NCI-H82 treated with DMSO at 0.1 percent for 48 hours (cell line): ENCODE measurements at regions not wholly inside any gene's neighbourhood (a gene's known extent, or its start where the extent isn't known, plus 50 kb on each side); places are given as distances from the start of the nearest gene placed in this dataset.

ENCODE experiments used
- DNase-seq: peaks from one replicate; lab custom pipeline; 2025; ENCODE audit not compliant: unreplicated experiment; lab: John Stamatoyannopoulos, UW

- no peak for DNase-seq
These were observed 229.2 kb downstream of the PTTG2 start for GRCh38 chr4:38189445-38189844.

DNA sequence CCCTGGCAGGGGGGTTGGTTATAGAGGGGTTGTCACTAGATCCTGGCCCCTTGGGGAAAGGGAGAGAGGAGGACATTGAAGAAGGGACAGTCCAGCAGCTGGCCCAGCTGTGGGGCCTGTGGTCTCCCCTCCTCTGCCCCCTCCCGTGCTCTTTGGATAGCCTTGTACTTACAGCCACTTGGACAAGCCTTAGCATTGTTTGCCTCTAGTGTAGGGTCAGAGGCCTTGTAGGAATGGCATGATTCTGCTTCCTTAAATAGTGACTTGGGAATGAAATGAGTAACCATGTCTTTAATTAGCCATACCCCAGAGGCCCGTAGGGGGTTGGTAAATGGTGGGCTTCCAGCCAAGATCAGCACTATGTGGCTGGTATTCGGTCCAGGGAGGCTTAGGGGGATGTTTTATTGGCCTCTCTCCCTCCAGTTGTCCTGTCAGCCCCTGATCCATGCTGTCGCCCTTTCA is 230.6 kb downstream of the PTTG2 start:
- no peak for DNase-seq

DNA sequence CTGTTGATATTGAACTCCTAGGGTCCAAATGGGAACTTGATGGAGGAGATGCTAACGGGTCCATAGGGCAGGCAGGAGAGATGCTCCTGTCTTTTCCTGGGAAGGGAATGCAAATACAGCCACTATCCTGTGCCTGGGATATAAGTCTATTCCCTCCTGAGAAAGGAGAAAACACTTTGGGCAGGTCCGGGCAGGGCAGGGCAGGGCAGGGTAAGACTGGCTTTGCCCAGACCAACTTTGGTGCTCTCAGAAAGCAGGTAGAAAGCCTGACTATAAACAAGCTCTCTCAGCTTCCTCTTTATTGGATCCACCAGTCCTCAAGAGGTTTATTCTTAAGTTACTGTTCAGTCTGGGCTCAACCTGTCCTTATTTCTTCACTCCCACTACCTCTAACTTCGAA is 232.3 kb downstream of the PTTG2 start:
- DNase-seq = no peak

DNA sequence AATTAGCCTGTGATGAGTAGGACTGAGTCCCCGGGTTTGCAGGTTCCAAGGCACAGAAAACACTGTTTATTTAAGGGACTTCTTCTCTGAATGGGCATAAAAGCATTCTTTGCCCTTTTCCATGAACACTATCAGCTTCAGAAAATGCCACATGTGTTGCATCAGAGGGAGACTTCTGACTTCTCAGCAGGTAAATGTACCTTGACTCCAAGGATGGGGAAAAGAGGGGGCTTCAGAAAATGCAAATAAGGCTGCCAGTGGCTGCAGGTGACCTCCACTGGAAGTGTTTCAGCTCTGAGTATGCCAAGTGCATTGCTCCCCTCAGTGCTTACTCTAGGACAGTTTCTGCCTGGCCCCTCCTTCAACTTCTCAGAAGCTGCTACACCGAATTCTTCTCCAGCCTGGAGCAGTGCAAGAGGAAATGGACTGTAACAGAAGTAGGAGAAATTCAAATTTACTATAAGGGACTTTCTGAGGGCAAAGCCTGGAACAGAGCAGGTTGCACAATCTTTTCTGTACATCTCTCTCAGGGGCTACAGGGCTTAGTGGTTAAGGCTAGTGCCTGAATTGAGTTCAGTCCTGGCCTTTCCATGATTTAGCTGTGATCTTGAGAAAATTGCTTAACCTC is 233.2 kb downstream of the PTTG2 start:
- DNase-seq = no peak

DNA sequence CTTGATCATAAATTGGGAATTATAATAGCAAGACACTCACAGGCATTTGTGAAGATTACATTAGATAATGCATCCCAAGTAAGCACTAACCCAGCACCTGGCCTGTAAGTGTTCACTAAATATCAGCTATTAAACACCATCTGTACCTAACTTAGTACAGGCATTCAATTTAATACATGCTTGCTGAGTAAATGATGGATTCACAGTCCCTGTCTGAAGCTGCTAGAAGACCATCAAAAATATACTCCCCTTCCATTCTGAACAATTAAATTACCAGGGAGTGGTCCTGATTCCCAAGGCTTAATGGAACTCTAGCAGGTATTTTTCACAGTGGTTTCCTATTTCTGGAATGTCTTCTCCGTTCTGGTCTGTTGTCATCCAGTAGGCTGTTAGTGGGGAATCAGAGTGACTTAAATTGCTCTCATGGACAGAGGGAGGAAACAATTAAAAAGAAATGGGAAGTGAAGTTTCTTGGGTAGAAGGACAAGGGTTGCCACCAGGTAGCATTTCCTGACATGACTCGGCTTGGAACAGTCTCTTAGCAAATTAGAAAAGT is 233.9 kb downstream of the PTTG2 start:
- no peak for DNase-seq

- DNase-seq = no peak
These were observed 235.3 kb downstream of the PTTG2 start for GRCh38 chr4:38195486-38195885.

- DNase-seq = no peak
These were observed 235.7 kb downstream of the PTTG2 start for GRCh38 chr4:38195911-38196310.

GRCh38 chr4:38202242-38202641 is 242.0 kb downstream of the PTTG2 start:
- no peak for DNase-seq

DNA sequence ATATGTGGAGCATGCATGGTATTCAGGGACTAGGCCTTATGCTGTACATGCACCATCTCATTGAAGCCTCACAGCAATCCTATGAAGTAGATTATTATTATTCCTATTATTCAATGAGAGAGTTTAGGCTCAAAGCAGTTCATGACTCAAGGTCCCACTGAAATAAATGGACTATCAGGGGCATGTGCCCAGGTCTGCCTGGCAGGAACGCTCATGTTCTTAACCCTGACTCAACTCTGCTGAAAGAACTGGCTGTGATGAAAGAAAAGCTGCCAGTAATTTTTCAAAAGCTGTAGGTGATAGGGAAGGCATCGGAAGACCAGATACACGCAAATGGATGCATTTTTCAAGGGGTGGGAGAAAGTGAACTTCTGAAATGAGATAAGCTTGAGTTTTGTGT is 243.4 kb downstream of the PTTG2 start:
- no peak for DNase-seq

DNA sequence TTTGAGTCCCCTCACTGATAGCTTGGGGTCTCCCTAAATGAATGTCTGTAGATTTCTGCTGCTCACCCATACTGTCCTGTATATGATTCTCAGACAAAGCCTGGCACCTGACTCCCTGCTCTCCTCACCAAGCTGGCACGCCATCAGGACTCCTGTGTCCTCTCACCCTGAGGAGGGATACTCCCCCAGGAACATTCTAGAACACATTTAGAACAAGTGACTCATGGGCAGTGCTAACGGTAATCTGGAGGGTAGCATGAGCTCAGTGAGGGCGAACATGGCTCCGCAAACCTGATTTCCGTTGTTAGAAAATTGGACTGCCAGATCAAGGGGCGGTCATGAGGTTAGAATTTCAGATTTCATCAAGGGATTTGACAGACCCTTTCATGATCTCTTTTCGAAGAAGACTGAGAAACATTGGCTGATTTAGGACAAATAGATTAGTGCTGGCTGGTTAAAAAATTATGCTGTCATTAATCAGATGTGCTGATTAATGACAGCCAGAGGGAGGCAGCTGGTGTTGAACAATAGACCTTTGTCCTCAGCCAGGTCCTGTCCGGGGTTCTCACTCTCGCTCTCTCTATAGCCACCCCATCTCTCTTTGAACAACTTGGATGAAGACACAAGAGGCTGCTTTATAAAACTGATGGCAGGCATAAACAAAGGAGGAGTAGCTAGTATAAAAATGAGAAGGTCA is 244.3 kb downstream of the PTTG2 start:
- no peak for DNase-seq

GRCh38 chr4:38205261-38205660 is 245.1 kb downstream of the PTTG2 start:
- no peak for DNase-seq

DNA sequence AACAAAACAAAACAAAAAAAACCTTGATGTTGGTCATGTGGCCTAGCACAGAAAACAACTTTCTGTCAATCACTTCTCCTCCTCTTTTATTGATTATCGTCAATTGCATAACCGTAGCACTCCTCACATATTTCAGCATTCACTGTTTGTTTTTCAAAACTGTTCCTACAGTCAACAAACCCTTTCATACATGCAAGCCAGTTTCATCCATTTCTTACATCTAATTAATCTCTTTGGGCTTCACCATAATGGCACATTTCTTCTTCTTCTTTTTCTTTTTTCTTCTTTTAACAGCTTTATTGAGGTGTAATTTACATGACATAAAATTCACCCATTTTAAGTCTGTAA is 246.9 kb downstream of the PTTG2 start:
- no peak for DNase-seq

DNA sequence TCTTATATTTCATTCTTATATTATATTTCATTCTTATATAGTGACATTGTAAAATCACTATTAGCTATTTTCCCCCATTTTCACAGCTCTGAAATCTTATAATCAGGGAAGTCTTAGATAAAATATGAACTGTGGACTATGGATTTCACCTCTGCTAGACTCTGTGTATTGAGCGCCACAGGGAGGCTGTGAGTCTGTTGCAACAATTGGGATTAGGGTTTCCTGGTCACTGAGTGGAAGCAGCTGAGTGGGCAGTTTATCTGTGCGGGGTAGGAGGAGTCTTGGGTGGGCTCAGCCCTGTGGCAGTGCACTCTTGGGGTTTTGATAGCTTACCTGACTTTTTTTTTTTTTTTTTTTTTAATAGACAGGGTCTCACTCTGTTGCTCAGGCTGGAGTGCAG is 249.5 kb downstream of the PTTG2 start:
- no peak for DNase-seq

- no peak for DNase-seq
These were observed 250.4 kb downstream of the PTTG2 start for GRCh38 chr4:38210396-38211114.

DNA sequence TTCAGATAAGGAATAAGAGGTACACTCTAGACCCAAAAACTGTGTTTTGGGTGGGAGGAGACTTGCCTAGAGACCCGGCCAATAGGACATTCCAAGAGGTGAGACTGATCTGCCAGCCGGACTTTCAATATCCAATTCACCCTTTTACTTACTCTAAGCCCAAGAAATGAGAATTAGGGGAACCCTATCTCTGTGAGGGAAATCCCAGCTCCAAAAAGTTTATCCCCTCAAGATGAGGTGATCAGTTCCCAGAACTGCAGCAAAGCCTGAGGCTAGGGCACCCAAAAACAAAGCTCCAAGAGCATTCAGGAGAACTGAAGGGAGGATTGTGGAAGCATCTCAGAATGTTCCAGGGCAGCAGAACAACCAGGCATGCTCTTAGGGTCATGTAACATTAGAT is 251.7 kb downstream of the PTTG2 start:
- DNase-seq = no peak

- no peak for DNase-seq
These were observed 253.0 kb downstream of the PTTG2 start for GRCh38 chr4:38213083-38213805.

DNA sequence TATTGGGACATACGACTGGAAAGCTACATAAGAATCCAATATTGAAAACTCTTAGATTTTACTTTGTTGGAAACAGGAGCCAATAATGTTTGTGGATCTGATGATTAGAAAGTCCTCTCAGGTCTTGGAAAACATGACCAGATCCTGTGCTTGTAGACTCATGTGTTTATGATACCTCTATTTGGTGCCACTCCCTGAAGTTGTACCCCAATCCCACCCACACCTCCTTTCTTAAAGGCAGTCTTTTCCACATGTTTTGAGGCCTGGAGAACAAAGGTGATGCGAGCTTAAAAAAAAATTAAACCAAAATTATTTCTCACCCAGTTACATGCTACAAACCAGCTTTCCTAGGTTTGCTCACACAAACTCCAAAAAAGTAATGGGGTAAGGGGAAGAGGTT is 262.7 kb downstream of the PTTG2 start:
- no peak for DNase-seq

- DNase-seq = no peak
These were observed 263.1 kb downstream of the PTTG2 start for GRCh38 chr4:38223306-38223705.

GRCh38 chr4:38223782-38224236 is 263.6 kb downstream of the PTTG2 start:
- DNase-seq = no peak

DNA sequence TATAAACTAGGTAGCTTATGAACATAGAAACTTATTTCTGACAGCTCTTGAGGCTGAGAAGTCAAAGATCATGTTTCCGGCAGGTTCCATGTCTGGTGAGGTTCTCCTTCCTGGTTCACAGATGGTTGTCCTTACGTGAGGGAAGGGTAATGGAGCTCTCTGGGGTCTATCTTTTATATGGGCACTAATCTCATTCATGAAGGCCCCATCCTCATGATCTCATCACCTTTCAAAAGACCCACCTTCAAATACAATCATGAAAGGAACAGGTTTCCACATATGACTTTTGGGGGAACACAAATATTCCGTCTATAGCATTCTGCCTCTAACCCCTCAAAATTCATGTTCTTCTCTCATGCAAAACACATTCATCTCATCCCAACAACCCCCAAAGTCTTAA is 264.7 kb downstream of the PTTG2 start:
- DNase-seq = no peak

DNA sequence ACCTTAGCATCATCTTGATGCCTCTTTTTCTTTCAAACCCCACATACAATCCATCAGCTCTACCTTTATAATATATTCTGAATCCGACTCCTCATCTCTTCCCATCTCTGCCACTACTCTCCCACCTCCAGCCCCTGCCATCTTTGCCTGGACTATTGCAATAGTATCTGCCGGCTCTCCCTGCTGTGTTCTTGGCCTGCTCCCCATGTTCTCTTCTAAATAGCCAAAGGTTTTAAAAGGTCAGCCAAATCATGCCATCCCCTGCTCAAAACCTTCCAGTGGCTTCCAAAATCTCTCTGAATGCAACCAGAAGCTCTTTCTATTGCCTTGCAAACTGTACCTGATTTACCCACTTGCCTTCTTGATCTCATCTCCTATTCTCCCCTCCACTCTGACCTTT is 266.0 kb downstream of the PTTG2 start:
- DNase-seq = no peak
